ENCODE measurements at regions not wholly inside any gene's neighbourhood (a gene's known extent, or its start where the extent isn't known, plus 50 kb on each side); places are given as distances from the start of the nearest gene placed in this dataset.

DNA sequence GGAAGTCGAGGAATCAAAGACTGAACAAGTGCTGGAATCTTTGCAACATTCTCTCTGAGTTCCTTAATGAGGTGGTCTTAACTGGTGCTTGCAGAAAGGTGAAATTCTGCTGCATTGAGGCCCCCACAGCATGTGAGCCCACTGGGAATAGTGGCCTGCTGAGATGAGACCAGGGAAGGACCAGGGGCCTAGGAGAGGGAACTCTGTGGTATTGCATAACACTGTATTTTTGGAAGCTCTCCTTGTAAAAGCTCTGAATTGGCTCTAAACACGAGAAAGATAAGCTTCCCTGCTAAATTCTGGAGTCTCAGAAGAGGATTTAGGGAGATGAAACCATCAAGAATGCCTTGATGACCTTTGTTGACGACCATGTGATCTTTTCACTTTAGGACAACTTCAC is 100.4 kb upstream of the TSC22D1 start:
- TF ChIP-seq, protein P1, sequence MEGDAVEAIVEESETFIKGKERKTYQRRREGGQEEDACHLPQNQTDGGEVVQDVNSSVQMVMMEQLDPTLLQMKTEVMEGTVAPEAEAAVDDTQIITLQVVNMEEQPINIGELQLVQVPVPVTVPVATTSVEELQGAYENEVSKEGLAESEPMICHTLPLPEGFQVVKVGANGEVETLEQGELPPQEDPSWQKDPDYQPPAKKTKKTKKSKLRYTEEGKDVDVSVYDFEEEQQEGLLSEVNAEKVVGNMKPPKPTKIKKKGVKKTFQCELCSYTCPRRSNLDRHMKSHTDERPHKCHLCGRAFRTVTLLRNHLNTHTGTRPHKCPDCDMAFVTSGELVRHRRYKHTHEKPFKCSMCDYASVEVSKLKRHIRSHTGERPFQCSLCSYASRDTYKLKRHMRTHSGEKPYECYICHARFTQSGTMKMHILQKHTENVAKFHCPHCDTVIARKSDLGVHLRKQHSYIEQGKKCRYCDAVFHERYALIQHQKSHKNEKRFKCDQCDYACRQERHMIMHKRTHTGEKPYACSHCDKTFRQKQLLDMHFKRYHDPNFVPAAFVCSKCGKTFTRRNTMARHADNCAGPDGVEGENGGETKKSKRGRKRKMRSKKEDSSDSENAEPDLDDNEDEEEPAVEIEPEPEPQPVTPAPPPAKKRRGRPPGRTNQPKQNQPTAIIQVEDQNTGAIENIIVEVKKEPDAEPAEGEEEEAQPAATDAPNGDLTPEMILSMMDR (IDR thresholded peaks at IDR 0.05) = no peak
- TF ChIP-seq, protein P2, sequence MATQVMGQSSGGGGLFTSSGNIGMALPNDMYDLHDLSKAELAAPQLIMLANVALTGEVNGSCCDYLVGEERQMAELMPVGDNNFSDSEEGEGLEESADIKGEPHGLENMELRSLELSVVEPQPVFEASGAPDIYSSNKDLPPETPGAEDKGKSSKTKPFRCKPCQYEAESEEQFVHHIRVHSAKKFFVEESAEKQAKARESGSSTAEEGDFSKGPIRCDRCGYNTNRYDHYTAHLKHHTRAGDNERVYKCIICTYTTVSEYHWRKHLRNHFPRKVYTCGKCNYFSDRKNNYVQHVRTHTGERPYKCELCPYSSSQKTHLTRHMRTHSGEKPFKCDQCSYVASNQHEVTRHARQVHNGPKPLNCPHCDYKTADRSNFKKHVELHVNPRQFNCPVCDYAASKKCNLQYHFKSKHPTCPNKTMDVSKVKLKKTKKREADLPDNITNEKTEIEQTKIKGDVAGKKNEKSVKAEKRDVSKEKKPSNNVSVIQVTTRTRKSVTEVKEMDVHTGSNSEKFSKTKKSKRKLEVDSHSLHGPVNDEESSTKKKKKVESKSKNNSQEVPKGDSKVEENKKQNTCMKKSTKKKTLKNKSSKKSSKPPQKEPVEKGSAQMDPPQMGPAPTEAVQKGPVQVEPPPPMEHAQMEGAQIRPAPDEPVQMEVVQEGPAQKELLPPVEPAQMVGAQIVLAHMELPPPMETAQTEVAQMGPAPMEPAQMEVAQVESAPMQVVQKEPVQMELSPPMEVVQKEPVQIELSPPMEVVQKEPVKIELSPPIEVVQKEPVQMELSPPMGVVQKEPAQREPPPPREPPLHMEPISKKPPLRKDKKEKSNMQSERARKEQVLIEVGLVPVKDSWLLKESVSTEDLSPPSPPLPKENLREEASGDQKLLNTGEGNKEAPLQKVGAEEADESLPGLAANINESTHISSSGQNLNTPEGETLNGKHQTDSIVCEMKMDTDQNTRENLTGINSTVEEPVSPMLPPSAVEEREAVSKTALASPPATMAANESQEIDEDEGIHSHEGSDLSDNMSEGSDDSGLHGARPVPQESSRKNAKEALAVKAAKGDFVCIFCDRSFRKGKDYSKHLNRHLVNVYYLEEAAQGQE (IDR thresholded peaks at IDR 0.05; ENCODE audit: insufficient read depth in 1 of 2, low read depth in 2 of 2, low read length in 1 of 2) = no peak
- no peak for TF ChIP-seq SIN3A (IDR thresholded peaks at IDR 0.05; ENCODE audit: borderline replicate concordance, insufficient read depth, low read depth, low read length)
- no peak for TF ChIP-seq POLR2AphosphoS5 (IDR thresholded peaks at IDR 0.05; ENCODE audit: low read depth, low read length)
